B cell (primary cell): ENCODE measurements at regions not wholly inside any gene's neighbourhood (a gene's known extent, or its start where the extent isn't known, plus 50 kb on each side); places are given as distances from the start of the nearest gene placed in this dataset.

Source experiments
- CTCF ChIP-seq: fragments of 200-600 bp; IDR thresholded peaks from one replicate; pipeline ENCODE4 v1.8.0; 2022; ENCODE audit warnings: antibody characterized with exemption, mild to moderate bottlenecking
- EZH2 ChIP-seq: IDR thresholded peaks from 2 replicates; pipeline ENCODE4 v1.6.1; 2012; ENCODE audit warnings: borderline replicate concordance, low read depth, mild to moderate bottlenecking, moderate library complexity, low read length; ENCODE audit not compliant: insufficient read depth, poor library complexity, severe bottlenecking

- TF ChIP-seq CTCF (no peak), EZH2 (no peak)
Measured at GRCh38 chr1:82598812-82599211, 798.1 kb downstream of the ADGRL2 start.
